WTC11 (cell line): ENCODE measurements at regions not wholly inside any gene's neighbourhood (a gene's known extent, or its start where the extent isn't known, plus 50 kb on each side); places are given as distances from the start of the nearest gene placed in this dataset.

Source experiments
- ESRRA ChIP-seq: sonication (generic); formaldehyde crosslinking; IDR thresholded peaks from 2 replicates; pipeline ENCODE4 v1.8.1; 2022; ENCODE audit warnings: mild to moderate bottlenecking, missing genetic modification reagents, borderline replicate concordance
- ZNF138 ChIP-seq: sonication (generic); formaldehyde crosslinking; conservative IDR thresholded peaks from 2 replicates; pipeline ENCODE4 v1.8.1; 2022; ENCODE audit warnings: mild to moderate bottlenecking, moderate library complexity, missing genetic modification reagents
- TF ChIP-seq, protein P1 (sequence below): fragments of 200-600 bp; IDR thresholded peaks from 2 replicates; pipeline ENCODE4 v1.8.0; 2022; ENCODE audit warnings: antibody characterized with exemption

DNA sequence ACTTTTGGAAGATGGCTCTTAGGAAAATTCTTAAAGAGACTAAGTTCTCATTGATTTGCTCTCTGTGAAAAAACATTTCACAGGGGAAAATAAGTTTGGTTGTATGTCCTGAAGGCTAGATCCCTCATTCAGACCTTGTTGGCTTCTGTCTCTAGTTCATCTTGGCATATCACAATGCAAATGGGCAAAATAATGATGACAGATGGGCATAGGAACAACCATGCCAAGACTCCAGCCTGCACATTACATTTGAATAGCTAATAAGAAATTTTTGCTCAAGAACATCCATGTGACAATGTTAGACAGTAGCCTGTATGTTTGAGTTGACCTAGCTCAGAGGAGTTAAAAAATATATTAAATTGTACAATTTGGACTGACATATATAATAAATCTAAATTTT lies 292.9 kb downstream of the PLA2G4A start:
- TF ChIP-seq, protein P1, sequence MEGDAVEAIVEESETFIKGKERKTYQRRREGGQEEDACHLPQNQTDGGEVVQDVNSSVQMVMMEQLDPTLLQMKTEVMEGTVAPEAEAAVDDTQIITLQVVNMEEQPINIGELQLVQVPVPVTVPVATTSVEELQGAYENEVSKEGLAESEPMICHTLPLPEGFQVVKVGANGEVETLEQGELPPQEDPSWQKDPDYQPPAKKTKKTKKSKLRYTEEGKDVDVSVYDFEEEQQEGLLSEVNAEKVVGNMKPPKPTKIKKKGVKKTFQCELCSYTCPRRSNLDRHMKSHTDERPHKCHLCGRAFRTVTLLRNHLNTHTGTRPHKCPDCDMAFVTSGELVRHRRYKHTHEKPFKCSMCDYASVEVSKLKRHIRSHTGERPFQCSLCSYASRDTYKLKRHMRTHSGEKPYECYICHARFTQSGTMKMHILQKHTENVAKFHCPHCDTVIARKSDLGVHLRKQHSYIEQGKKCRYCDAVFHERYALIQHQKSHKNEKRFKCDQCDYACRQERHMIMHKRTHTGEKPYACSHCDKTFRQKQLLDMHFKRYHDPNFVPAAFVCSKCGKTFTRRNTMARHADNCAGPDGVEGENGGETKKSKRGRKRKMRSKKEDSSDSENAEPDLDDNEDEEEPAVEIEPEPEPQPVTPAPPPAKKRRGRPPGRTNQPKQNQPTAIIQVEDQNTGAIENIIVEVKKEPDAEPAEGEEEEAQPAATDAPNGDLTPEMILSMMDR = no peak
- no peak for TF ChIP-seq ESRRA (CRISPR knock-in tag)
- no peak for TF ChIP-seq ZNF138 (CRISPR knock-in tag)
